ENCODE measurements at regions not wholly inside any gene's neighbourhood (a gene's known extent, or its start where the extent isn't known, plus 50 kb on each side); places are given as distances from the start of the nearest gene placed in this dataset.

- TF ChIP-seq CHD7 (IDR thresholded peaks at IDR 0.05; ENCODE audit: insufficient replicate concordance, low read length) (no peak), RBBP5 (IDR thresholded peaks at IDR 0.05; ENCODE audit: borderline replicate concordance, low read depth, low read length) (no peak), TAF1 (IDR thresholded peaks at IDR 0.05; ENCODE audit: low read depth, low read length) (no peak), CEBPB (IDR thresholded peaks at IDR 0.05; ENCODE audit: low read depth, low read length) (no peak), BRCA1 (IDR thresholded peaks at IDR 0.05; ENCODE audit: low read depth, low read length) (no peak), ATF3 (IDR thresholded peaks at IDR 0.05; ENCODE audit: insufficient read depth, low read depth, low read length) (no peak), RNF2 (IDR thresholded peaks at IDR 0.05; ENCODE audit: borderline replicate concordance, low read depth, low read length, missing control alignments, poor library complexity, severe bottlenecking) (no peak), SAP30 (IDR thresholded peaks at IDR 0.05; ENCODE audit: insufficient read depth, insufficient replicate concordance, low read length) (no peak), SIRT6 (IDR thresholded peaks at IDR 0.05; ENCODE audit: low read length) (no peak), NANOG (IDR thresholded peaks at IDR 0.05; ENCODE audit: insufficient read depth, low read depth, low read length, poor library complexity, severe bottlenecking) (no peak), HDAC6 (IDR thresholded peaks at IDR 0.05; ENCODE audit: low read depth, low read length) (no peak), EGR1 (IDR thresholded peaks at IDR 0.05; ENCODE audit: borderline replicate concordance, low read depth, low read length) (no peak)
Observed at GRCh38 chr22:22316589-22316988, 72.0 kb downstream of the VPREB1 start (continued).

Measured in H1 (cell line).